ENCODE measurements at regions not wholly inside any gene's neighbourhood (a gene's known extent, or its start where the extent isn't known, plus 50 kb on each side); places are given as distances from the start of the nearest gene placed in this dataset.

DNA sequence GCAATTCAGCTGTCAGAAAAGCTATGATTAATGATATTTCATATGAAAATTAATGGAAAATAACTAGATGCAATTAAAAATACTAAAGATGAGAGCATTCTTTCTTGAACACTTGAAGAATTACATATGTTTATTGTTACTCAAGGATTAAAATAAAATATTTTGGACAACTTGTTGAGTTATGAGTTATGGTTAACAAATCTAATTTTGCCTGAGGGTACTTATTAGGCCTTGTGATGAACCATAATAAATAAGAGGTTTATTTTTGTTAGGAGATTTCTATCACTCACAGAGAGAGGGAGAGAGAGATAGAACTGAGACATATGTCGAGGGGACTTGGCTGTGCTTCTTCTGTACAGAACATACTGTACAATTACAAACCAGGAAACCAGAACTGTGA lies 183.7 kb downstream of the ISL1 start:
- intact Hi-C loops (cut with DNase I): no loop called here
- Histone ChIP-seq H3K36me3 (no peaks in the 10 kb centered on the region), H3K27me3 (no peaks in the 10 kb centered on the region), H3K9me3 (no peaks in the 10 kb centered on the region), H3K27ac (no peak overlapping the region), H3K4me3 (replicated peaks in 1 of 3) (no peak overlapping the region), H3K4me1 (no peaks in the 10 kb centered on the region)
- no peak for TF ChIP-seq POLR2A (IDR thresholded peaks at IDR 0.05)
- TF ChIP-seq CTCF (IDR thresholded peaks at IDR 0.05): no peak
- WGBS, 2 donors: 79% methylated on average over 1 of the region's 1 CpG
- DNase-seq: no peak

DNA sequence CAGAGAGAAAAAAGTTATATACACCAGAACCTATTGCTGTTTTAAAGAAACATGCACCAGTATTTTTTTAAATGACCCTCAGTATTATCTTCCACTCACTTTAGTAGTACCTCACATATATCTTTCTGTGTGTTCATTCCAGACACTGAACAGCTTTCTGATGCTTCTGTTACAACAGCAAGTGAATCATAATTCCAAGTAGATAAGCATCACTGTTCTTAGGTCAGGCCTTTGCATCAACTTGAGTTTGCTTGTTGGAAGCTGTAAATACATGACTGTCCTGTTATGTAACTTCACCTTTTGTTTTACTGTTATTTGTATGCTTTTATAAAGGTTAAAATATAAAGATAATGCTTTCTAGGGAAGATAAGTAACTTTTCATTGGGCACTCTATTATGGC lies 184.4 kb downstream of the ISL1 start:
- TF ChIP-seq POLR2A (IDR thresholded peaks at IDR 0.05) (no peak), CTCF (IDR thresholded peaks at IDR 0.05) (no peak)
- H3K36me3 ChIP-seq: no peaks in the 10 kb centered on the region
- H3K9me3 ChIP-seq: no peaks in the 10 kb centered on the region
- intact Hi-C loops (cut with DNase I): no loop called here
- no peak overlapping the region for H3K27ac ChIP-seq
- H3K27me3 ChIP-seq: no peaks in the 10 kb centered on the region
- DNase-seq: no peak
- no peak overlapping the region for H3K4me3 ChIP-seq (replicated peaks in 1 of 3)
- no peaks in the 10 kb centered on the region for H3K4me1 ChIP-seq

DNA sequence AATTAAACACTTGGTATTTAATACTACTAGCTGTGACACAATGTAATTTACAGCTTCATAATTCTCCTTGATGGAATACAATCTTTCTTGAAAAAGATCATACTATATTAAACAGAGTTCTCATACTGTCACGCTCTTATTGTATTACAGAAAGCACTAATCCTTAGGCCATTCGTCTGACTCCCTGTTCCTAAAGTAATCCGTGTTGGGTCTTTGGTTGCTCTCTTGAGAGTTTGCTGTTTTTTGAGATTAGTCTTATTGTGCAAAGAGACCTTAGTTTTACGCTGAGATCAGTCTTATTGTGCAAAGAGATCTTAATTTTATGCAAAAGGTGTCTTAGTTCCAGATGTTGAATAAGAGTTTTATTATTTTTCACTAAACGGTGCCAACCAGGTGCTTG lies 190.6 kb downstream of the ISL1 start:
- intact Hi-C loops (cut with DNase I): no loop called here
- no peaks in the 10 kb centered on the region for H3K4me1 ChIP-seq
- 43 to 48% methylated on average over 5 of the region's 5 CpGs for WGBS, 2 donors
- no peaks in the 10 kb centered on the region for H3K36me3 ChIP-seq
- no peaks in the 10 kb centered on the region for H3K27me3 ChIP-seq
- DNase-seq: no peak
- H3K27ac ChIP-seq: no peak overlapping the region
- H3K4me3 ChIP-seq (replicated peaks in 1 of 3): no peak overlapping the region
- H3K9me3 ChIP-seq: no peaks in the 10 kb centered on the region
- TF ChIP-seq CTCF (IDR thresholded peaks at IDR 0.05) (no peak), POLR2A (IDR thresholded peaks at IDR 0.05) (no peak)

GRCh38 chr5:51582871-51583394 lies 199.7 kb downstream of the ISL1 start:
- Histone ChIP-seq H3K9me3 (no peaks in the 10 kb centered on the region), H3K4me3 (replicated peaks in 1 of 3) (no peak overlapping the region), H3K4me1 (no peaks in the 10 kb centered on the region), H3K36me3 (no peaks in the 10 kb centered on the region), H3K27ac (no peak overlapping the region), H3K27me3 (no peaks in the 10 kb centered on the region)
- 71 to 74% methylated on average over 3 of the region's 3 CpGs for WGBS, 2 donors
- TF ChIP-seq POLR2A (IDR thresholded peaks at IDR 0.05) (no peak), CTCF (IDR thresholded peaks at IDR 0.05) (no peak)
- intact Hi-C loops (cut with DNase I): no loop called here
- no peak for DNase-seq

DNA sequence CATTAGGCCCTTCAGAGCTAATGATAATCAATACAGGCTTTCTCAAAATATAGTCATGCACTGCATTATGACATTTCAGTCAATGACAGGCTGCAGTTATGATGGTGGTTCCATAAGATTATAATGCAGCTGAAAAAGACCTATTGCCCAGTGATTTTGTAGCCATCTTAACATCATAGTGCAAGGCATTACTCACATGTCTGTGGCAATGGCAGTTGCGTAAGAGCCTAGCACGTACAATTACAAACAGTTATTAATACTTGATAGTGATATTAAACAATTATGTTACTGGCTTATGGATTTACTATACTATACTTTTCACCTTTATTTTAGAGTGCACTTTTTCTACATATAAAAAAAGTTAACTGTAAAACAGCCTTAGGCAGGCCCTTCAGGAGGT lies 214.8 kb downstream of the ISL1 start:
- DNase-seq: no peak
- Histone ChIP-seq H3K27me3 (no peaks in the 10 kb centered on the region), H3K4me1 (no peaks in the 10 kb centered on the region), H3K9me3 (no peaks in the 10 kb centered on the region), H3K27ac (no peak overlapping the region), H3K4me3 (replicated peaks in 1 of 3) (no peak overlapping the region), H3K36me3 (no peaks in the 10 kb centered on the region)
- intact Hi-C loops (cut with DNase I): no loop called here
- WGBS, 2 donors: 49 to 63% methylated on average over 2 of the region's 2 CpGs
- no peak for TF ChIP-seq POLR2A (IDR thresholded peaks at IDR 0.05)
- TF ChIP-seq CTCF (IDR thresholded peaks at IDR 0.05): no peak
